Keratinocyte (primary cell): ENCODE measurements at regions not wholly inside any gene's neighbourhood (a gene's known extent, or its start where the extent isn't known, plus 50 kb on each side); places are given as distances from the start of the nearest gene placed in this dataset.

Experiments used
- DNase-seq: peaks from one replicate; pipeline ENCODE4 v3.0.0-alpha.2; 2011; ENCODE audit warnings: low read depth, missing footprints, low spot score
- FAIRE-seq: peaks from 2 replicates; lab custom pipeline; 2011; peaks lifted over from hg19 to GRCh38; lab: Jason Lieb, UNC
- H2AFZ ChIP-seq: 2 replicates; pipeline ENCODE4 v1.6.0; 2012; ENCODE audit warnings: low read length, control low read depth, inconsistent platforms; ENCODE audit not compliant: control insufficient read depth
- H3K27ac ChIP-seq: 2 replicates; pipeline ENCODE4 v1.5.1; 2011; ENCODE audit warnings: low read length; ENCODE audit not compliant: control insufficient read depth, insufficient read depth
- H3K27me3 ChIP-seq: 3 replicates; pipeline ENCODE4 v1.6.0; 2011; ENCODE audit warnings: low read length; ENCODE audit not compliant: control insufficient read depth, insufficient read depth; ENCODE audit errors: extremely low read depth
- H3K36me3 ChIP-seq, 2 experiments: 2 replicates in 1 of 2; 3 replicates in 1 of 2; pipeline ENCODE4 v1.5.1; 2011; ENCODE audit warnings: low read length in 2 of 2, mild to moderate bottlenecking in 1 of 2; ENCODE audit not compliant: control insufficient read depth in 2 of 2, insufficient read depth in 2 of 2; ENCODE audit errors: extremely low read depth in 1 of 2
- H3K4me1 ChIP-seq: 3 replicates; pipeline ENCODE4 v1.5.1; 2011; ENCODE audit warnings: low read length; ENCODE audit not compliant: control insufficient read depth, insufficient read depth; ENCODE audit errors: extremely low read depth
- H3K4me2 ChIP-seq: 3 replicates; pipeline ENCODE4 v1.6.0; 2011; ENCODE audit warnings: low read depth, low read length; ENCODE audit not compliant: control insufficient read depth, insufficient read depth; ENCODE audit errors: extremely low read depth
- H3K4me3 ChIP-seq, 3 experiments: fragments of 200-600 bp in 1 of 3; sonication (generic) in 1 of 3; 2 replicates in 2 of 3; 3 replicates in 1 of 3; pipeline ENCODE4 v1.5.1; 2011 to 2016; ENCODE audit warnings: low read length in 3 of 3, mild to moderate bottlenecking in 3 of 3, control low read depth in 2 of 3, inconsistent platforms in 1 of 3, low read depth in 1 of 3, mixed read lengths in 1 of 3, mixed run types in 1 of 3, moderate library complexity in 1 of 3; ENCODE audit not compliant: control insufficient read depth in 2 of 3, insufficient read depth in 2 of 3; ENCODE audit errors: extremely low read depth in 1 of 3
- H3K79me2 ChIP-seq: 2 replicates; pipeline ENCODE4 v1.6.0; 2012; ENCODE audit warnings: low read length; ENCODE audit not compliant: control insufficient read depth, insufficient read depth
- H3K9ac ChIP-seq: 3 replicates; pipeline ENCODE4 v1.6.0; 2011; ENCODE audit warnings: low read length; ENCODE audit not compliant: control insufficient read depth, insufficient read depth; ENCODE audit errors: extremely low read depth
- H3K9me1 ChIP-seq: 3 replicates; pipeline ENCODE4 v1.6.0; 2011; ENCODE audit warnings: low read length; ENCODE audit not compliant: control insufficient read depth, insufficient read depth; ENCODE audit errors: extremely low read depth
- H3K9me3 ChIP-seq: 2 replicates; pipeline ENCODE4 v1.5.1; 2012; ENCODE audit warnings: low read depth, low read length; ENCODE audit not compliant: control insufficient read depth
- H4K20me1 ChIP-seq: 3 replicates; pipeline ENCODE4 v1.6.0; 2011; ENCODE audit warnings: low read length; ENCODE audit not compliant: control insufficient read depth, insufficient read depth; ENCODE audit errors: extremely low read depth
- CTCF ChIP-seq, 3 experiments: IDR thresholded peaks in 1 of 3; conservative IDR thresholded peaks in 1 of 3; optimal IDR thresholded peaks in 1 of 3; 2 replicates in 2 of 3; 3 replicates in 1 of 3; pipeline versions ENCODE3 to v1.5.1; 2011; ENCODE audit warnings: low read length in 3 of 3, mild to moderate bottlenecking in 3 of 3, moderate library complexity in 2 of 3, control low read depth in 1 of 3, inconsistent platforms in 1 of 3; ENCODE audit not compliant: insufficient read depth in 2 of 3; ENCODE audit errors: extremely low read depth in 1 of 3
- EZH2 ChIP-seq: IDR thresholded peaks from one replicate; pipeline ENCODE4 v1.6.1; 2012; ENCODE audit warnings: inconsistent platforms, mild to moderate bottlenecking, low read length, moderate library complexity
- dilution Hi-C: fragments of 300-500 bp; cut with MboI; formaldehyde crosslinking; loops from one replicate; pipeline ENCODE4 v1.7.0; 2020; ENCODE audit warnings: low sequenced_read_pairs; ENCODE audit not compliant: extremely low pct_ligation_motif_present

GRCh38 chr9:119827126-119827525 lies 457.9 kb upstream of the BRINP1 start:
- Histone ChIP-seq H3K4me3 (no peak overlapping the region), H3K27ac (no peak overlapping the region), H3K9ac (no peak overlapping the region), H3K36me3 (no peaks in the 10 kb centered on the region), H3K9me1 (no peaks in the 10 kb centered on the region), H3K27me3 (no peaks in the 10 kb centered on the region), H3K9me3 (no peaks in the 10 kb centered on the region), H2AFZ (no peak overlapping the region), H3K4me2 (no peak overlapping the region), H4K20me1 (no peaks in the 10 kb centered on the region), H3K4me1 (no peaks in the 10 kb centered on the region), H3K79me2 (no peaks in the 10 kb centered on the region)
- TF ChIP-seq EZH2, result no peak
- DNase-seq, result no peak
- dilution Hi-C loops, result no loop called here
- FAIRE-seq, result no peak

GRCh38 chr9:119818726-119819435 lies 449.6 kb upstream of the BRINP1 start:
- Histone ChIP-seq H3K79me2 (no peaks in the 10 kb centered on the region), H3K27ac (no peak overlapping the region), H3K4me3 (no peak overlapping the region), H2AFZ (no peak overlapping the region), H3K9ac (no peak overlapping the region), H3K4me1 (no peaks in the 10 kb centered on the region), H3K4me2 (no peak overlapping the region), H3K9me1 (no peaks in the 10 kb centered on the region), H4K20me1 (no peaks in the 10 kb centered on the region), H3K27me3 (no peaks in the 10 kb centered on the region), H3K9me3 (no peaks in the 10 kb centered on the region), H3K36me3 (no peaks in the 10 kb centered on the region)
- no peak for FAIRE-seq
- no peak for TF ChIP-seq CTCF (optimal IDR thresholded peaks at IDR 0.05 in 1 of 3, IDR thresholded peaks at IDR 0.05 in 1 of 3, conservative IDR thresholded peaks at IDR 0.05 in 1 of 3; ENCODE audit: extremely low read depth in 1 of 3, insufficient read depth in 2 of 3, low read length in 3 of 3)
- TF ChIP-seq EZH2, result no peak
- dilution Hi-C loops, result no loop called here
- DNase-seq, result no peak
